Panc1 (cell line): ENCODE measurements at regions not wholly inside any gene's neighbourhood (a gene's known extent, or its start where the extent isn't known, plus 50 kb on each side); places are given as distances from the start of the nearest gene placed in this dataset.

Experiments
- CTCF ChIP-seq: fragments of 450-650 bp; IDR thresholded peaks from 2 replicates; pipeline ENCODE4 v1.5.1; 2017; ENCODE audit warnings: mild to moderate bottlenecking
- POLR2AphosphoS5 ChIP-seq: IDR thresholded peaks from 2 replicates; pipeline ENCODE4 v1.6.1; 2012; ENCODE audit warnings: mild to moderate bottlenecking, low read depth, low read length, moderate library complexity
- REST ChIP-seq, 2 experiments: IDR thresholded peaks; 2 replicates each; pipeline ENCODE4 v1.6.1; 2011 to 2012; ENCODE audit warnings: low read depth in 2 of 2, control low read depth in 1 of 2, low read length in 1 of 2, mild to moderate bottlenecking in 1 of 2, moderate library complexity in 1 of 2; ENCODE audit not compliant: insufficient read depth in 1 of 2
- SIN3A ChIP-seq: IDR thresholded peaks from 2 replicates; pipeline ENCODE4 v1.6.1; 2012; ENCODE audit warnings: low read depth, mild to moderate bottlenecking, low read length, moderate library complexity, borderline replicate concordance; ENCODE audit not compliant: insufficient read depth
- TCF7L2 ChIP-seq: IDR thresholded peaks from 2 replicates; pipeline ENCODE4 v1.6.1; 2011; ENCODE audit warnings: mild to moderate bottlenecking, low read depth, low read length, inconsistent platforms

GRCh38 chr7:128148676-128149075 lies 92.4 kb upstream of the LEP start:
- TF ChIP-seq POLR2AphosphoS5, result no peak
- no peak for TF ChIP-seq CTCF
- no peak for TF ChIP-seq REST (IDR thresholded peaks at IDR 0.05; ENCODE audit: insufficient read depth in 1 of 2, low read depth in 2 of 2, low read length in 1 of 2)
- TF ChIP-seq TCF7L2, result no peak
- TF ChIP-seq SIN3A, result no peak
